Tibial artery (tissue), 4 donors: ENCODE measurements at regions not wholly inside any gene's neighbourhood (a gene's known extent, or its start where the extent isn't known, plus 50 kb on each side); places are given as distances from the start of the nearest gene placed in this dataset.

ENCODE experiments used
- DNase-seq, 2 donors: peaks; one replicate each; pipeline ENCODE4 v3.0.0-alpha.2; 2019
- H3K27ac ChIP-seq, 2 donors: fragments of 200-600 bp; sonication (generic) in 1 of 2; 1 replicate in 1 of 2; 2 replicates in 1 of 2; pipeline ENCODE4 v1.5.1; 2018 to 2019; ENCODE audit warnings: mild to moderate bottlenecking in 1 of 2
- H3K27me3 ChIP-seq, 2 donors: fragments of 200-600 bp; sonication (generic) in 1 of 2; one replicate each; pipeline versions ENCODE4 v1.5.1 to v1.6.0; 2016 to 2019
- H3K36me3 ChIP-seq, 3 donors: fragments of 200-600 bp; sonication (generic) in 2 of 3; one replicate each; pipeline ENCODE4 v1.5.1; 2016 to 2019; ENCODE audit warnings: mild to moderate bottlenecking in 2 of 3
- H3K4me1 ChIP-seq, 4 donors: fragments of 200-600 bp; sonication (generic) in 2 of 4; 1 replicate in 3 of 4; 2 replicates in 1 of 4; pipeline ENCODE4 v1.5.1; 2016 to 2019
- H3K4me3 ChIP-seq, 2 donors: fragments of 200-600 bp; sonication (generic) in 1 of 2; 1 replicate in 1 of 2; 2 replicates in 1 of 2; pipeline ENCODE4 v1.5.1; 2018 to 2019; ENCODE audit warnings: mild to moderate bottlenecking in 2 of 2
- H3K9me3 ChIP-seq, 3 donors: fragments of 200-600 bp; sonication (generic) in 1 of 3; one replicate each; pipeline ENCODE4 v1.5.1; 2016 to 2019
- intact Hi-C: fragments of 100-400 bp; cut with DNase I; formaldehyde crosslinking; loops from one replicate; pipeline ENCODE4 v1.15.0; 2023; ENCODE audit warnings: low total_unique reads
- TF ChIP-seq, protein P1 (sequence below), 2 experiments: fragments of 200-600 bp in 1 of 2; fragments of 450-650 bp in 1 of 2; IDR thresholded peaks; one replicate each; pipeline ENCODE4 v1.5.1; 2017 to 2019; ENCODE audit warnings: antibody characterized with exemption in 2 of 2, mild to moderate bottlenecking in 1 of 2, moderate library complexity in 1 of 2

DNA sequence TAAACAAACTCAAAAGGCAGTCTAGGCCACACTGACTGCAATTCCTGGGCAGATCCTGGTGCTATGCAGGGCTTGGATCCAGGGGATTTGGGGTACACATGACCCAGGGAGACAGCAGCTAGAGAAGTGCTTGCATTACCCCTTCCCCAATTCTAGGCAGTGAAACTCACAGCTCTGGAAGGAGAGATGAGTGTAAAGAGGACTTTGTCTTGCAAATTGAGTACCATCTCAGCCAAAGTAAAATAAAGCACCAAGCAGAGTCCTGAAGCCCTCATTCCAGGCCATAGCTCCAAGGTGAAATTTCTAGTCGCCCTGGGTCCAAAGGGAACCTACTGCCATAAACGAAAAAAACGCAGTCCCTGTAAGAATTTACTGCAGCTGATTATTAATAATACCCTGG is 644.9 kb upstream of the FLRT2 start:
- Histone ChIP-seq H3K27me3 (no peaks in the 10 kb centered on the region), H3K4me3 (no peak overlapping the region), H3K9me3 (no peaks in the 10 kb centered on the region), H3K27ac (no peak overlapping the region), H3K4me1 (no peaks in the 10 kb centered on the region), H3K36me3 (no peaks in the 10 kb centered on the region)
- intact Hi-C loops, result no loop called here
- no peak for DNase-seq
- TF ChIP-seq, protein P1, sequence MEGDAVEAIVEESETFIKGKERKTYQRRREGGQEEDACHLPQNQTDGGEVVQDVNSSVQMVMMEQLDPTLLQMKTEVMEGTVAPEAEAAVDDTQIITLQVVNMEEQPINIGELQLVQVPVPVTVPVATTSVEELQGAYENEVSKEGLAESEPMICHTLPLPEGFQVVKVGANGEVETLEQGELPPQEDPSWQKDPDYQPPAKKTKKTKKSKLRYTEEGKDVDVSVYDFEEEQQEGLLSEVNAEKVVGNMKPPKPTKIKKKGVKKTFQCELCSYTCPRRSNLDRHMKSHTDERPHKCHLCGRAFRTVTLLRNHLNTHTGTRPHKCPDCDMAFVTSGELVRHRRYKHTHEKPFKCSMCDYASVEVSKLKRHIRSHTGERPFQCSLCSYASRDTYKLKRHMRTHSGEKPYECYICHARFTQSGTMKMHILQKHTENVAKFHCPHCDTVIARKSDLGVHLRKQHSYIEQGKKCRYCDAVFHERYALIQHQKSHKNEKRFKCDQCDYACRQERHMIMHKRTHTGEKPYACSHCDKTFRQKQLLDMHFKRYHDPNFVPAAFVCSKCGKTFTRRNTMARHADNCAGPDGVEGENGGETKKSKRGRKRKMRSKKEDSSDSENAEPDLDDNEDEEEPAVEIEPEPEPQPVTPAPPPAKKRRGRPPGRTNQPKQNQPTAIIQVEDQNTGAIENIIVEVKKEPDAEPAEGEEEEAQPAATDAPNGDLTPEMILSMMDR (IDR thresholded peaks at IDR 0.05), result no peak

DNA sequence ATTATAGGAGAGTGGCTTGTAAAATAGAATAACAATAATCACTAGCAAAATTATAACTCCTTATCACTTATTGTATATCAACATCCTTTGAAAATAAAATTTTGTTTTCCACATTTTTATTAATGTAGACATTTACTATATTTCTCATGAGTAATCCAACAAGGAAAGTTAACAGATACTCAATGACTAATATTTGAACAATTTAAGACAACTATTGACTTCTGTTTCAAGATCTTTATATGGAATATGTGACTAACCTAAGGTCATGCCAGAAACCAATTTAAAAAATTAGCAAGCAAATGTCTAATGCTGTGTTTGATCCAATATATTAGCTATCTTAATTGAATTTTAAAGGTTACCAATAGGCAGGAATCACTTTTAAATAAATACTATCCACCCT is 638.5 kb upstream of the FLRT2 start:
- intact Hi-C loops, result no loop called here

DNA sequence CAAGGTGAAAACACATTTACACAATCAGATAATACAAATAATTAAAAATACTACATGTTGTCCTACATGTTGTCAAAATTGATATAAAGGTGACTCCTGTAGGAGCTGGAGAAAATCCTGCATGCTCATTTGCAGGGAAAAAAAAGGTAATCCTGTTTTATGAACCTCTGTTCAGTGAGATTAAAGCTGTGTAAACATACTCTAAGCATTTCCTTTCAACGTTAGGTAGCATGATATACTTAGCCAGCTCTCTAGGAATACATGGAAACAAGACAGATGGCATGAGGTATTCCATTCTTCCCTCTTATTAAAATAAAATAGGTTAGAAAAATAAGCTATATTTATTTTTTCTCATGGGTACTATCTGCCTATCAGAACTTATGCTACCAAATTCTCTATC is 635.7 kb upstream of the FLRT2 start:
- DNase-seq, result no peak
- Histone ChIP-seq H3K4me1 (no peaks in the 10 kb centered on the region), H3K9me3 (no peaks in the 10 kb centered on the region), H3K36me3 (no peaks in the 10 kb centered on the region), H3K27me3 (no peaks in the 10 kb centered on the region), H3K27ac (no peak overlapping the region), H3K4me3 (no peak overlapping the region)
- TF ChIP-seq, protein P1 (IDR thresholded peaks at IDR 0.05), result no peak
- intact Hi-C loops, result no loop called here

More for the DNA sequence above, 638.5 kb upstream of the FLRT2 start:
- H3K27me3 ChIP-seq, result no peaks in the 10 kb centered on the region
- H3K4me3 ChIP-seq, result no peak overlapping the region
- TF ChIP-seq, protein P1 (IDR thresholded peaks at IDR 0.05), result no peak
- no peaks in the 10 kb centered on the region for H3K9me3 ChIP-seq
- H3K27ac ChIP-seq, result no peak overlapping the region
- no peaks in the 10 kb centered on the region for H3K4me1 ChIP-seq
- DNase-seq, result no peak
- no peaks in the 10 kb centered on the region for H3K36me3 ChIP-seq

- DNase-seq, result no peak
- TF ChIP-seq, protein P1 (IDR thresholded peaks at IDR 0.05), result no peak
- no peak overlapping the region for H3K4me3 ChIP-seq
- H3K9me3 ChIP-seq, result no peaks in the 10 kb centered on the region
- no peaks in the 10 kb centered on the region for H3K4me1 ChIP-seq
- no peaks in the 10 kb centered on the region for H3K27me3 ChIP-seq
- intact Hi-C loops, result no loop called here
- no peak overlapping the region for H3K27ac ChIP-seq
- no peaks in the 10 kb centered on the region for H3K36me3 ChIP-seq
These were observed 607.6 kb upstream of the FLRT2 start for GRCh38 chr14:84922370-84922769.

DNA sequence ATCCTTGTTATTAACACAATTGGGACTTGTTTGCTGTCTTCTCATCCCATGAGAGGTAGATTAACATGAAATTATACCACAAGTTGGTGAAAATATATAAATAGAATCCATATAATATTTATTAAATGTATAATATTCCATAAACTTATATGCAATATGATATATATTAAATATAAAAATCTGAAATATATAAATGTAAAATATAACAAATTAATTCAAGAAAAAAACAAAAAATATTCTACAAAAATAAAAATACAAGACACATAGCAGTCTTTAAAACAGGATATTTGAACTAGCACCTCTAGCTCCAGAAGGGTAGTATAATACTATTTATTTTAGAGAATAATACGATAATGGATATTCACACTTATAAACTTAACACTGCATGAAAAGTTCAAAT is 603.3 kb upstream of the FLRT2 start:
- H3K27ac ChIP-seq, result no peak overlapping the region
- intact Hi-C loops, result no loop called here
- no peaks in the 10 kb centered on the region for H3K36me3 ChIP-seq

More for the DNA sequence above, 603.3 kb upstream of the FLRT2 start:
- no peaks in the 10 kb centered on the region for H3K27me3 ChIP-seq
- TF ChIP-seq, protein P1 (IDR thresholded peaks at IDR 0.05), result no peak
- no peak overlapping the region for H3K4me3 ChIP-seq
- no peaks in the 10 kb centered on the region for H3K9me3 ChIP-seq
- no peaks in the 10 kb centered on the region for H3K4me1 ChIP-seq
- no peak for DNase-seq
